Activated naive CD4-positive, alpha-beta T cell treated with anti-CD3 and anti-CD28 coated beads, Interleukin-2, amount 50 U/mL, for 72 hours (primary cell): ENCODE measurements at regions not wholly inside any gene's neighbourhood (a gene's known extent, or its start where the extent isn't known, plus 50 kb on each side); places are given as distances from the start of the nearest gene placed in this dataset.
"Not testable (repeated sequence)": the region's sequence is repeated elsewhere in the genome, so short reads cannot be mapped to it uniquely, and the experiment has no call there.

Experiments used
- ATAC-seq, 2 donors: fragments of 150-1000 bp; cut with Tn5 transposase; 2 replicates each; pipeline ENCODE4 v1.10.0; 2021; ENCODE audit warnings: mild to moderate bottlenecking in 2 of 2, moderate library complexity in 2 of 2
- DNase-seq, 2 donors: peaks; one replicate each; pipeline ENCODE4 v3.0.0; 2021 to 2022; ENCODE audit warnings: low spot score in 2 of 2
- H3K27ac Mint-ChIP-seq, 2 donors: one replicate each; pipeline ENCODE4 v1.8.0; 2022; ENCODE audit warnings: mild to moderate bottlenecking in 2 of 2, mixed read lengths in 2 of 2
- H3K36me3 Mint-ChIP-seq, 2 donors: one replicate each; pipeline ENCODE4 v1.8.0; 2022; ENCODE audit warnings: mixed read lengths in 2 of 2
- H3K9me3 Mint-ChIP-seq, 2 donors: one replicate each; pipeline ENCODE4 v1.8.0; 2022; ENCODE audit warnings: mixed read lengths in 2 of 2

DNA sequence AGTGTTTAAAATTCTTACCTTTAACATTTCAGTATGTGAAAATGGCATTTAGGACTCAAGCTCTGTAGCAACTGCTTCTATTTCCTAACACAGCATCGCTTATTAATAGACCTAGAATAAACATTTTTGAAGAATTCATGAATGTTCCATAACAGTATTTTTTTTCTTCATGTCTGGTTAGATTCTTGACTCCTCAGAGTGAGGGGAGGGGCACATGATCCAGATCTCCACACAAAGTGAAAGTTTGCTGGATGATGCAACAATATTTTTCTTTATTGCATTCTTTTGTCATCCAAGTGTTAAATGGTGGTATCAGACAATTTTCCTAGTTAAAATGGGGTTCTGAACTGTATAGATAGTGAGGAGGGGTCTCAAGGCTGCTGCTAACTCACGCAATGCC lies 130.8 kb upstream of the MAN2A1 start:
- DNase-seq = no peak
- Mint-ChIP-seq H3K9me3 (peaks cover 0 to 1% of the 10 kb centered on the region in 2 donors), H3K36me3 (peaks cover 0 to under 1% of the 10 kb centered on the region in 2 donors), H3K27ac (no peak overlapping the region)
- ATAC-seq = no peak

DNA sequence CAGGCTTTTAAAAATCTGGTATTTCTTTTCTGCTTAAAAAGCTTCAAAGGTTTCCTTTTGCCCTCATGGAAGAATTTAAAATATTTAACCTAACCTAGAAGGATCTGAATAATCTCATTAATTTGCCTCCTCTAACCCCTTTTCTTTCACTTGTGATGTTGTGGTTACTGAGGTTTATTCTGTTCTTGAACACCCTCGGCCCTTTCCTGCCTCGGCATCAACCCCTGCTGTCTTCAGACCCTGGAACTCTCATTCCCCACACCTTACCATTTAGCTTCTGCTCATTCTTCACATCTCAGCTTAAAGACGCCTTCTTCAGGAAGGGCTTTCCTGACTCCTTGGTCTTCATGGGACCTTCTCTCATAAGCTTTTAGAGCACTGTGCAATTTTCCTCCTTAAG lies 131.4 kb upstream of the MAN2A1 start:
- Mint-ChIP-seq H3K27ac (no peak overlapping the region), H3K36me3 (peaks cover 0 to 6% of the 10 kb centered on the region in 2 donors), H3K9me3 (peaks cover 5 to 7% of the 10 kb centered on the region in 2 donors)
- no peak for DNase-seq
- no peak for ATAC-seq

DNA sequence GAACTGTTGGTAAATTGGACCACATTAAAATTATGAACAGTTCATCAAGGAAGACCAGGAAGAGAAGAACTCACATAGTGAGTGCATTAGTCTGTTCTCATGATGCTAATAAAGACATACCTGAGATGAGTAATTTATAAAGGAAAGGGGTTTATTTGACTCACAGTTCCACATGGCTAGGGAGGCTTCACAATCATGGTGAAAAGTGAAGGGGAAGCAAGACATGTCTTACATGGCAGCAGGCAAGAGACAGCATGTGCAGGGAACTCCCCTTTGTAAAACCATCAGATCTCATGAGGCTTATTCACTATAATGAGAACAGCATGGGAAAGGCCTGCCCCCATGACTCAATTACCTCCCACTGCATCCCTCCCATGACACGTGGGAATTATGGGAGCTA lies 135.9 kb upstream of the MAN2A1 start:
- peaks cover 8 to 16% of the 10 kb centered on the region in 2 donors for H3K36me3 Mint-ChIP-seq
- DNase-seq = no peak
- H3K27ac Mint-ChIP-seq = no peak overlapping the region
- H3K9me3 Mint-ChIP-seq = peaks cover 15 to 20% of the 10 kb centered on the region in 2 donors
- ATAC-seq = no peak

DNA sequence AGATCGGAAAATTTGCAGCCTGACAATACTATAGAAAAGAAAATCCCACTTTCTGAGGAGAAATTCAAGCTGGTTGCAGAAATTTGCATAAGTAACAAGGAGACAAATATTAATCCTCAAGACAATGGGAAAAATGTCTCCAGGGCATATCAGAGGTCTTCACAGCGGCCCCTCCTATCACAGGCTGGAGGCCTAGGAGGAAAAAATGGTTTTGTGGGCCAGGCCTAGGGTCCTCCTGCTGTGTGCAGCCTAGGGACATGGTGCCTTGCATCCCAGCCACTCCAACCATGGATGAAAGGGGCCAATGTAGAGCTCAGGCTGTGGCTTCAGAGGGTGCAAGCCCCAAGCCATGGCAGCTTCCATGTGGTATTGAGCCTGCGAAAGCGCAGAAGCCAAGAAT lies 138.5 kb upstream of the MAN2A1 start:
- not testable (repeated sequence) for DNase-seq, H3K27ac Mint-ChIP-seq, ATAC-seq
- Mint-ChIP-seq H3K9me3 (peaks cover 15 to 20% of the 10 kb centered on the region in 2 donors), H3K36me3 (peaks cover 8 to 16% of the 10 kb centered on the region in 2 donors)

DNA sequence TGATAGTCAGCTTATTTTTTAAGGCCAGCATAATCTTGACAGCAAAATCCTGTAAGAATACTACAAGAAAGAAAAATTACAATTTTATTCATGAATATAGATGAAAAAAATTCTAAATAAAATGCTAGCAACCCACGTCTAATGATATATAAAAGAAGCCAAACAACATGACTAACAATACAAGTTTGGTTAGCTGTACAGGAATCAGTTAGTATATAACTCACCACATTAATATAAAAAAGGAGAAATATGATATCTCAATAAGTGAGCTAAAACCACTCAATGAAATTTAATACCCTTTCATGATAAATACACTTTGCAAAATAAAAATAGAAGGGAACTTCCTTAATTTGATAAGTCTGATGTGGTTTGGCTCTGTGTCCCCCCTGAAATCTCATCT lies 139.7 kb upstream of the MAN2A1 start:
- ATAC-seq (no peak), DNase-seq (no peak)
- H3K36me3 Mint-ChIP-seq = peaks cover 8 to 16% of the 10 kb centered on the region in 2 donors
- no peak overlapping the region for H3K27ac Mint-ChIP-seq
- H3K9me3 Mint-ChIP-seq = peaks cover 15 to 20% of the 10 kb centered on the region in 2 donors

DNA sequence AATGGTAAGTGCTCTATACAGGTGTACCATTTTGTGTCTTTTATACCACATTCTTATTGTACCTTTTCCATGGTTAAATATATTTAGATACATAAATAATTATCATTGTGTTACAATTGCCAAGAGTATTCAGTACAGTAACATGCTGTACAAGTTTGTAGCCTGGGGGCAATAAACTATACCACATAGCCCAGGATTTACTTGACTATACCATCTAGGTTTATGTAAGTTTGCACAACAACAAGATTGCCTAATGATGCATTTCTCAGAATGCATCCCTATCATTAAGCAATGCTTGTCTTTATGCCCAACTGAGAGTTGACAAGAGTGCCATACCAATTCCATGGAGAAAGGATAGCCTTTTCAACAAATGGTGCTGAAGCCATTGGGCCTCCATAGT lies 136.7 kb upstream of the PJA2 start:
- peaks cover 8 to 9% of the 10 kb centered on the region in 2 donors for H3K36me3 Mint-ChIP-seq
- DNase-seq (no peak), ATAC-seq (no peak)
- no peak overlapping the region for H3K27ac Mint-ChIP-seq
- H3K9me3 Mint-ChIP-seq = peaks cover 6% of the 10 kb centered on the region in 2 donors

DNA sequence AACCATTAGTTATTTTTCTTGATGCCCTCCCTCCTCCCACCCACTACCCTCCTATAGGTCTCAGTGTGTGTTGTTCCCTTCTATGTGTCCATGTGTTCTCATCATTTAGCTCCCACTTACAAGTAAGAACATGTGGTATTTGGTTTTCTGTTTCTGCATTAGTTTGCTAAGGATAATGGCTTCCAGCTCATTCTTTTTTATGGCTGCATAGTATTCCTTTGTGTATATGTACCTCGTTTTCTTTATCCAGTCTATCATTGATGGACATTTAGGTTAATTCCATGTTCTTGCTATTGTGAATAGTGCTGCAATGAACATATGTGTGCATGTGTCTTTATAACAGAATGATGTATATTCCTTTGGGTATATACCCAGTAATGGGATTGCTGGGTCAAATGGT lies 135.1 kb upstream of the PJA2 start:
- H3K36me3 Mint-ChIP-seq, H3K27ac Mint-ChIP-seq, ATAC-seq, DNase-seq: not testable (repeated sequence)
- H3K9me3 Mint-ChIP-seq = peaks cover 7 to 11% of the 10 kb centered on the region in 2 donors

DNA sequence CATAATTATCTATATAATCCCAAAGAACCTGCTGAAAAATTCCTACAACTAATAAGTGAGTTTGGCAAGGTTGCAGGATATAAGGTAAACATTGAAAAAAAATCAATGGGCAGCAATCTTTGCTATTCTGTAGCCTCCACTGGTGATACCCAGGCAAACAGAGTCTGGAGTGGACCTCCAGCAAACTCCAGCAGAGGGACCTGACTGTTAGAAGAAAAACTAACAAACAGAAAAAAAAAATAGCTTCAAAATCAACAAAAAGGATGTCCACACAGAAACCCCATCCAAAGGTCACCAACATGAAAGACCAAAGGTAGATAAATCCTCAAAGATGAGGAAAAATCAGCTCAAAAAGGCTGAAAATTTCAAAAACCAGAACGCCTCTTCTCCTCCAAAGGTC lies 128.9 kb upstream of the PJA2 start:
- ATAC-seq, H3K36me3 Mint-ChIP-seq, H3K27ac Mint-ChIP-seq, DNase-seq: not testable (repeated sequence)
- H3K9me3 Mint-ChIP-seq = peaks cover 7 to 12% of the 10 kb centered on the region in 2 donors

DNA sequence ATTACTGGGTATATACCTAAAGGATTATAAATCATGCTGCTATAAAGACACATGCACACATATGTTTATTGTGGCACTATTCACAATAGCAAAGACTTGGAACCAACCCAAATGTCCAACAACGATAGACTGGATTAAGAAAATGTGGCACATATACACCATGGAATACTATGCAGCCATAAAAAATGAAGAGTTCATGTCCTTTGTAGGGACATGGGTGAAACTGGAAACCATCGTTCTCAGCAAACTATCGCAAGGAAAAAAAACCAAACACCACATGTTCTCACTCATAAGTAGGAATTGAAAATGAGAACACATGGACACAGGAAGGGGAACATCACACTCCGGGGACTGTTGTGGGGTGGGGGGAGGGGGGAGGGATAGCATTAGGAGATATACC lies 125.3 kb upstream of the PJA2 start:
- not testable (repeated sequence) for ATAC-seq, H3K36me3 Mint-ChIP-seq, DNase-seq, H3K27ac Mint-ChIP-seq, H3K9me3 Mint-ChIP-seq

DNA sequence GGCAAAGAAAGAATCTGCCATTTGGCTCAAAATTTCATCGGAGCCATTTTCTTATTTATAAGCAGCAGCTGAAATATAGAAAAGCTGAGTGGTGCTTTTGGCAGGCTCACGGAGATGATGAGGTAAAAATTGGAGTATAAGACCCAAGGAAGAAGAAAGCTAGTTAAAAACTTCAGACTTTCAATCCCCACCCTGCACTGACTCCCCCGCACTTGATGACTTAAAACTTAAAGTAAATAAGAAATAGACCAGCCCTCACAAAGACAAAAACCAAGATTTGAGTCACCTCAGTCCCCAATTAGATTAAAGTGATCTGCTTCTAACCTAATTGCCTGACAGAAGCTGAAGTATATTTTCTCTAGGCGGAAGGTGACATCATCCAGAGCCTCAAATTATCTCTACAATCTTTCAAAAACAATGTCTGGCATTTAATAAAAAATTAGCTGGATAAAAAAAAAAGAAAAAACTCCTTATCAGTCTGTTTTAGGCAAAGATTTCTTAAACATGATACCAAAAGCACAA lies 124.0 kb upstream of the PJA2 start:
- H3K27ac Mint-ChIP-seq = no peak overlapping the region
- H3K36me3 Mint-ChIP-seq = no peaks in the 10 kb centered on the region
- H3K9me3 Mint-ChIP-seq = no peaks in the 10 kb centered on the region
- DNase-seq (no peak), ATAC-seq (no peak)

DNA sequence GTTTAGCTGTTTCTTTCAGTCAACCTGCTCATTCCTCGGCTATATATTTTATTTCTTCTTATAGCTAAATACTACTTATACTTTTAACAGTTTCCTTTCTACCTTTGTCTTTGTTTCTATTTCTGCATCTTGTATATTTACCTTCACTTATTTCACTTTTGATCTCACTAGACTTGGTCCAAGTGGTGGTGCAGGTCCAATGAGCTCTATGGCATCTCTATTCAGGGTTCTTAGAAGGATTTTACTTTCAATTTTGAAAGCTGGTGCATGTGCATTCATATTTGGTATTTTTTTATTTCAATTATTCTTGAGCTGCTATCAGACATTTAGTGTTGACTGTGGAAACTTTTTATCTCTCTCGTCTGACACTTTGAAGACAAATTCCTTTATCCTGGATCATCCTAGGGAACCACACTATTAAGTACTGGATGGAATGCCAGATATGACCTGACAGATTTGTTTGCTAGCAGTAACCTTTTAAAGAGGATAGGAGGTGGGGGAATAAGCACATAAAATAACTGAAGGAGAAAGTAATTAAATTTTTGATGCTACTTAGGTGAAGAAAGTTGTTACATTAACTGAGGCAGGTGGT lies 123.1 kb upstream of the PJA2 start:
- Mint-ChIP-seq H3K9me3 (no peaks in the 10 kb centered on the region), H3K27ac (no peak overlapping the region), H3K36me3 (no peaks in the 10 kb centered on the region)
- DNase-seq (no peak), ATAC-seq (no peak)

DNA sequence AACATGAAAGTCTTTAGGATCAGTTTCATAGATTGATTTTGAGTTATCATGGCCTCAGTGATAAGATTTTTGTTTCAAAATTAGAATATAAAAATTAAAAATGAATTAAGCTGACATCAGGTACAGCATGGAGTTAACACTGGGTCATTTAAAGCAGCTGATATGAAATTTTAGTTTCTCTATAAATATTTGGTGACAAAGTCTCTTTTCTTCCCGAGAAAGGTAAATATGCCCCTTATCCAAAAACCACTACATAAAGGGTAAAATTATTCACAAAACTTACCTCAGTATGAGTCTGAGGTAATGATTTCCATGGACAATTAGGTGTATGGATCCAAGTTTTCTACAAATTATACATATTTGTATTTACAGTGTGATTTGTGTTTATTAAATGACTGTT lies 121.5 kb upstream of the PJA2 start:
- no peaks in the 10 kb centered on the region for H3K9me3 Mint-ChIP-seq
- H3K36me3 Mint-ChIP-seq = no peaks in the 10 kb centered on the region
- H3K27ac Mint-ChIP-seq = no peak overlapping the region
- no peak for DNase-seq
- no peak for ATAC-seq

DNA sequence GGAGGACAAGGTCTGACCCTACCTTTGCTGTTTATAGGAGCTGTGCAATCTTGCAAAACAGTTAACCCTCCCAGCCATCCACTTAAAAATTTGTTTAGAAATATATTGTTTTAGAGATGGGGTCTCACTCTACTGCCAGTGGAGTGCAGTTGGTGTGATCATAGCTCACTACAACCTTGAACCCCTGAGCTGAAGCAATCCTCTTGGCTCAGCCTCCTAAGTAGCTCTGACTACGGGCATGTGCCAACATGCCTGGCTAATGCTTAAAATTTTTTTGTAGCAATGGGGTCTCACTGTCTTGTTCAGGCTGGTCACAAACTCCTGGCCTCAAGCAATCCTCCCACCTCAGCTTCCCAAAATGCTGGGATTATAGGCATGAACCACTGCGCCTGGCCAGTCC lies 120.2 kb upstream of the PJA2 start:
- no peak for DNase-seq
- no peaks in the 10 kb centered on the region for H3K9me3 Mint-ChIP-seq
- no peaks in the 10 kb centered on the region for H3K36me3 Mint-ChIP-seq
- ATAC-seq = no peak
- no peak overlapping the region for H3K27ac Mint-ChIP-seq

DNA sequence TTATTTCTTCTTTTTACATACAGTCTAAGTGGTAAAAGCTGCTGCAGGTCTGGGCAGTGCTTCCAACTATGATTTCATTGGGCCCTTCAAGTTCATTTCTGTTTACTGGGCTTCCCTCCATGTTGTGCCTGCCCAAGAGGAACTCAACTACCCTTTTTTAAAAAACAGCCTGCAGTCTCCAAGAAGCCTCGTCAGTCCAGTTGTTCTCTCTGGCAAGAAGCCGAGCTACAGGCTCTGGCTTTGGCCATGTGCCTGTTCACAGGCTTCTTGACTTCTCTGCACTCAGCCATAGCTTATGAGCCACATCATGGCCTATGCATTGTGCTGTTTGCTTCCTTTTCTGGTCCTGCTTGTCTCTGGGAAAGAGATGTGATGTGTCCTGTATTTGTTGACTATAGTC lies 119.7 kb upstream of the PJA2 start:
- no peaks in the 10 kb centered on the region for H3K36me3 Mint-ChIP-seq
- no peak overlapping the region for H3K27ac Mint-ChIP-seq
- ATAC-seq (no peak), DNase-seq (no peak)
- H3K9me3 Mint-ChIP-seq = no peaks in the 10 kb centered on the region

DNA sequence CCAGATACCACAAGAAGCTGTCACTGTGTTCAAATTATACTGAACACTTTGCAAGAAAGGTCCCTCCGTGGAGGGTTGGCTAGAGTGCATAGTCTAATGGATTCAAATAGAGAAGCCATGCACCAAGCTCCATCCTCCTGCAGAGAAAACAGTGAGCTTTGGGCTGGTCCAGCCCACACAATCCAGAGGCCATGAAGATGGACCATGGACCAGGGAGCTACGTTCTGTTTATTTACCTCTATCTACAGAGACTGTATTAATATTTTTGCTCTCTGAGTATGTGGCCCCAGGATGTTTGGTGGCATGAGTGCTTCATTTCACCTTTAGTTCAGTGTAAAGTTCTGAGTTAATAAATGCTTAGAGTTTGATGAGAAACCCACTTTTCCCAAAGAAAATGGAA lies 114.8 kb upstream of the PJA2 start:
- no peak for DNase-seq
- no peak for ATAC-seq
- Mint-ChIP-seq H3K36me3 (no peaks in the 10 kb centered on the region), H3K27ac (no peak overlapping the region), H3K9me3 (no peaks in the 10 kb centered on the region)

DNA sequence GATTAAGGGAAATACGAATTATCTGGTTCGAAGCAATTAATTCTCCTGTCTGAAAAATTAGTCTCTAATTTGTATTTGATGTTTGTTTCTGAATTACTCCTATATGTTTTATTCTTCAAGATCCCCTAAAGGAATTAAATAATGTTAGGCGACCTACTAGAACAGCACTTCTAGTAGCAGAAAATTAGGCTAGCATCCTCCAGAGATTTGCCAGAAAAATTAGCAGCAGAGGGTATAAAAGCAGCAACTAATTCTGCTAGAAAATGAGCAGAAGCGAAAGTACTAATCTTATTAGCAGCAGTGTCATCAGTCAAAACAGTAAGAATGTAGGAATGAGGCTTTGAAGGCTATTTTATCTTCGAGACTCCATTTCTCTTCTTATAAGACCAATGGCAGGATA lies 114.3 kb upstream of the PJA2 start:
- H3K9me3 Mint-ChIP-seq = no peaks in the 10 kb centered on the region
- H3K27ac Mint-ChIP-seq = no peak overlapping the region
- ATAC-seq (no peak), DNase-seq (no peak)
- no peaks in the 10 kb centered on the region for H3K36me3 Mint-ChIP-seq

DNA sequence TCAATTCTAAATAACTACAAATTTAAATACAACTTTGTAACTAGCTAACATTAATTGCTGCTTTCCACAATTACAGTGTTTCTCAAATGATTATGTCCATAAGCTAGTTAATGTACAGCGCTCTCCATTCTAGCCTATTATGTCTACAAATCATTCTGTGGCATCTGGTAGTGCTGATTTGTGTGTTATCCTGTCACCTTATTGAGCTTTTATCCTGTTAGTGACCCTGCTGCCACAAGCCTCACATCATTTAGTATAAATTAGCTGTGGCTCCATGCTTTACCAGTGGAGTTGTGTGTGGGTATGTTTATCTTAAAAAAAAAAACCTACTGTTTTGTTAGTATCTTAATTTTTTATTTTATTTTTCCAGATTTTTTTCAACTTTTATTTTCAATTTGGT lies 112.6 kb upstream of the PJA2 start:
- Mint-ChIP-seq H3K9me3 (no peaks in the 10 kb centered on the region), H3K36me3 (no peaks in the 10 kb centered on the region), H3K27ac (no peak overlapping the region)
- DNase-seq (no peak), ATAC-seq (no peak)

DNA sequence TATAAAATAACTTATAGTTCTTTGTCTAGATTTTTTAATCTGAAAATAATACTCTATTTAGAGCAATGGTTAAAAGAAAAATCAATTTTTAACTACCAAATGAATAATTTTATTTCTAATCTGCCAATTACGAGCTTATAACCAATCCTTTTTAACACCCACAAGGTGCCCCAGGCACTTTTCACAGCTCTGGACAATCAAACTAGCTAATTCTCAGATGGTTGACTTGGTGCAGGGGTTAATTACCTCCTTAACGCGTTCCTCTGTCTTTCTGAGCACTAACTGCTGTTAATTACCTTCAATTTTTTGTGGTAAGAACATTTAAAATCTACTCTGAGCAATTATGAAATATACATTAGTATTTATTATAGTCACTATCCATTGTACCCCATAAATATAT lies 109.6 kb upstream of the PJA2 start:
- no peaks in the 10 kb centered on the region for H3K9me3 Mint-ChIP-seq
- DNase-seq (no peak), ATAC-seq (no peak)
- no peak overlapping the region for H3K27ac Mint-ChIP-seq
- H3K36me3 Mint-ChIP-seq = no peaks in the 10 kb centered on the region
